GM21737 (cell line): ENCODE measurements at regions not wholly inside any gene's neighbourhood (a gene's known extent, or its start where the extent isn't known, plus 50 kb on each side); places are given as distances from the start of the nearest gene placed in this dataset.
"Not testable (repeated sequence)": the region's sequence is repeated elsewhere in the genome, so short reads cannot be mapped to it uniquely, and the experiment has no call there.

Experiments used
- ATAC-seq: cut with Tn5 transposase; IDR thresholded peaks from one replicate; pipeline ENCODE4 v1.9.1; 2021; ENCODE audit warnings: mild to moderate bottlenecking, moderate library complexity; ENCODE audit not compliant: unreplicated experiment

GRCh38 chr13:68851026-68851425 is 1256.6 kb upstream of the ATXN8OS start:
- no peak for ATAC-seq

- no peak for ATAC-seq
Measured at GRCh38 chr13:68850160-68850559, 1257.5 kb upstream of the ATXN8OS start.

GRCh38 chr13:68846663-68847062 is 1261.0 kb upstream of the ATXN8OS start:
- no peak for ATAC-seq

- ATAC-seq: no peak
Measured at GRCh38 chr13:68834375-68834774, 1273.3 kb upstream of the ATXN8OS start.

GRCh38 chr13:68816715-68817114 is 1290.9 kb upstream of the ATXN8OS start:
- no peak for ATAC-seq

GRCh38 chr13:68813180-68813796 is 1294.3 kb upstream of the ATXN8OS start:
- ATAC-seq: no peak

- ATAC-seq: no peak
Measured at GRCh38 chr13:68810660-68811059, 1297.0 kb upstream of the ATXN8OS start.

- ATAC-seq: no peak
Measured at GRCh38 chr13:68808456-68808855, 1299.2 kb upstream of the ATXN8OS start.

- ATAC-seq: no peak
Measured at GRCh38 chr13:68806125-68806524, 1301.5 kb upstream of the ATXN8OS start.

GRCh38 chr13:68784275-68784674 is 1323.4 kb upstream of the ATXN8OS start:
- ATAC-seq: no peak

- no peak for ATAC-seq
Measured at GRCh38 chr13:68759617-68760016, 1348.0 kb upstream of the ATXN8OS start.

GRCh38 chr13:68749796-68750195 is 1357.8 kb upstream of the ATXN8OS start:
- ATAC-seq: no peak

- ATAC-seq: no peak
Measured at GRCh38 chr13:68748038-68748437, 1359.6 kb upstream of the ATXN8OS start.

GRCh38 chr13:68745502-68745901 is 1362.1 kb upstream of the ATXN8OS start:
- no peak for ATAC-seq

GRCh38 chr13:68736961-68737360 is 1370.7 kb upstream of the ATXN8OS start:
- no peak for ATAC-seq

- ATAC-seq: no peak
Measured at GRCh38 chr13:68727798-68728197, 1379.8 kb upstream of the ATXN8OS start.

GRCh38 chr13:68727165-68727564 is 1380.5 kb upstream of the ATXN8OS start:
- no peak for ATAC-seq

- ATAC-seq: no peak
Measured at GRCh38 chr13:68719815-68720214, 1387.8 kb upstream of the ATXN8OS start.

- no peak for ATAC-seq
Measured at GRCh38 chr13:68715651-68716050, 1392.0 kb upstream of the ATXN8OS start.

- ATAC-seq: no peak
Measured at GRCh38 chr13:68714292-68714691, 1393.3 kb upstream of the ATXN8OS start.

GRCh38 chr13:68713394-68713793 is 1394.2 kb upstream of the ATXN8OS start:
- no peak for ATAC-seq

- no peak for ATAC-seq
Measured at GRCh38 chr13:68708336-68708908, 1399.2 kb upstream of the ATXN8OS start.

- not testable (repeated sequence) for ATAC-seq
Measured at GRCh38 chr13:68706044-68706443, 1401.6 kb upstream of the ATXN8OS start.
